Esophagus squamous epithelium (tissue), 5 donors: ENCODE measurements at regions not wholly inside any gene's neighbourhood (a gene's known extent, or its start where the extent isn't known, plus 50 kb on each side); places are given as distances from the start of the nearest gene placed in this dataset.

Source experiments
- DNase-seq: peaks from one replicate; lab custom pipeline; 2025; lab: John Stamatoyannopoulos, UW
- H3K27ac ChIP-seq, 4 donors: fragments of 200-600 bp; sonication (generic); one replicate each; pipeline ENCODE4 v1.5.1; 2016 to 2019; ENCODE audit warnings: mild to moderate bottlenecking in 1 of 4
- H3K27me3 ChIP-seq, 4 donors: fragments of 200-600 bp; sonication (generic); 1 replicate in 3 of 4; 2 replicates in 1 of 4; pipeline versions ENCODE4 v1.5.1 to v1.6.0; 2017 to 2021; ENCODE audit warnings: antibody characterized with exemption in 1 of 4
- H3K36me3 ChIP-seq, 3 donors: fragments of 200-600 bp; sonication (generic); one replicate each; pipeline ENCODE4 v1.5.1; 2016 to 2019
- H3K4me1 ChIP-seq, 3 donors: fragments of 200-600 bp; sonication (generic); one replicate each; pipeline ENCODE4 v1.5.1; 2017 to 2019
- H3K4me3 ChIP-seq, 4 donors: fragments of 200-600 bp; sonication (generic); 1 replicate in 3 of 4; 2 replicates in 1 of 4; pipeline ENCODE4 v1.5.1; 2016 to 2019; ENCODE audit warnings: mild to moderate bottlenecking in 2 of 4, moderate library complexity in 1 of 4
- H3K9me3 ChIP-seq, 3 donors: fragments of 200-600 bp; sonication (generic); one replicate each; pipeline ENCODE4 v1.5.1; 2016 to 2019
- CTCF ChIP-seq, 6 experiments: fragments of 450-650 bp in 4 of 6; fragments of 200-600 bp in 2 of 6; sonication (generic) in 2 of 6; IDR thresholded peaks; one replicate each; pipeline ENCODE4 v1.5.1; 2016 to 2019; ENCODE audit warnings: antibody characterized with exemption in 6 of 6, mild to moderate bottlenecking in 4 of 6, moderate library complexity in 4 of 6
- POLR2A ChIP-seq, 4 donors: fragments of 450-650 bp; IDR thresholded peaks; one replicate each; pipeline ENCODE4 v1.6.1; 2017; ENCODE audit warnings: antibody characterized with exemption in 4 of 4, mild to moderate bottlenecking in 4 of 4, moderate library complexity in 3 of 4
- WGBS, 2 donors: methylation state at CpG; one replicate each; pipeline ENCODE4 v1.1.5; 2018; 5-methylcytosine and 5-hydroxymethylcytosine counted together
- intact Hi-C: fragments of 100-400 bp; cut with DNase I; formaldehyde crosslinking; loops from one replicate; pipeline ENCODE4 v1.15.0; 2022
- donor health status: DM: yes; HTN: yes; CAD: no.

GRCh38 chr5:135711911-135712310 is 122.6 kb upstream of the SLC25A48 start:
- TF ChIP-seq POLR2A (IDR thresholded peaks at IDR 0.05), result no peak
- TF ChIP-seq CTCF (IDR thresholded peaks at IDR 0.05), result no peak
- no peak for DNase-seq
- intact Hi-C loops, result no loop called here
- Histone ChIP-seq H3K27me3 (peaks cover 0 to 3% (median 0%) of the 10 kb centered on the region in 4 donors), H3K4me3 (no peak overlapping the region), H3K27ac (no peak overlapping the region), H3K9me3 (no peaks in the 10 kb centered on the region), H3K36me3 (no peaks in the 10 kb centered on the region), H3K4me1 (peaks cover 0 to 27% (median 3%) of the 10 kb centered on the region in 3 donors)
- WGBS, 2 donors, result 54 to 71% methylated on average over 6 of the region's 6 CpGs

- 35 to 50% methylated on average over 5 of the region's 5 CpGs for WGBS, 2 donors
- TF ChIP-seq CTCF (IDR thresholded peaks at IDR 0.05), result no peak
- no peak for TF ChIP-seq POLR2A (IDR thresholded peaks at IDR 0.05)
- H3K27ac ChIP-seq, result no peak overlapping the region
- H3K9me3 ChIP-seq, result no peaks in the 10 kb centered on the region
- H3K27me3 ChIP-seq, result peaks cover 0 to 3% (median 0%) of the 10 kb centered on the region in 4 donors
- no peak overlapping the region for H3K4me3 ChIP-seq
- intact Hi-C loops, result no loop called here
- H3K4me1 ChIP-seq, result peaks cover 3 to 31% (median 9%) of the 10 kb centered on the region in 3 donors
- no peaks in the 10 kb centered on the region for H3K36me3 ChIP-seq
- no peak for DNase-seq
These were observed 124.3 kb upstream of the SLC25A48 start for GRCh38 chr5:135710045-135710675.

- no peak for DNase-seq
- H3K4me3 ChIP-seq, result no peak overlapping the region
- intact Hi-C loops, result no loop called here
- H3K27ac ChIP-seq, result no peak overlapping the region
- H3K27me3 ChIP-seq, result peaks cover 0 to 3% (median 0%) of the 10 kb centered on the region in 4 donors
- no peaks in the 10 kb centered on the region for H3K36me3 ChIP-seq
- peaks cover 3 to 40% (median 14%) of the 10 kb centered on the region in 3 donors for H3K4me1 ChIP-seq
- 72% methylated on average over 2 of the region's 3 CpGs; no CpG with 5 or more reads in 1 of the 2 donors for WGBS, 2 donors
- H3K9me3 ChIP-seq, result no peaks in the 10 kb centered on the region
- no peak for TF ChIP-seq CTCF (IDR thresholded peaks at IDR 0.05)
- no peak for TF ChIP-seq POLR2A (IDR thresholded peaks at IDR 0.05)
These were observed 125.3 kb upstream of the SLC25A48 start for GRCh38 chr5:135709208-135709575.

- intact Hi-C loops, result no loop called here
- WGBS, 2 donors, result 79 to 87% methylated on average over 3 of the region's 3 CpGs
These were observed 125.8 kb upstream of the SLC25A48 start for GRCh38 chr5:135708481-135709207.

More at GRCh38 chr5:135708481-135709207, 125.8 kb upstream of the SLC25A48 start:
- no peak for TF ChIP-seq POLR2A (IDR thresholded peaks at IDR 0.05)
- TF ChIP-seq CTCF (IDR thresholded peaks at IDR 0.05), result no peak
- no peak for DNase-seq
- no peaks in the 10 kb centered on the region for H3K27me3 ChIP-seq
- peaks cover 3 to 46% (median 16%) of the 10 kb centered on the region in 3 donors for H3K4me1 ChIP-seq
- no peak overlapping the region for H3K27ac ChIP-seq
- no peaks in the 10 kb centered on the region for H3K36me3 ChIP-seq
- H3K9me3 ChIP-seq, result no peaks in the 10 kb centered on the region
- H3K4me3 ChIP-seq, result no peak overlapping the region
